Pons (tissue), 1 donor: ENCODE measurements at regions not wholly inside any gene's neighbourhood (a gene's known extent, or its start where the extent isn't known, plus 50 kb on each side); places are given as distances from the start of the nearest gene placed in this dataset.
A peak's percentile ranks its signal among the peaks of the same experiment; 100 is the strongest.

Source experiments
- DNase-seq: peaks from one replicate; pipeline ENCODE4 v3.0.0-alpha.2; 2016; ENCODE audit warnings: low spot score

DNA sequence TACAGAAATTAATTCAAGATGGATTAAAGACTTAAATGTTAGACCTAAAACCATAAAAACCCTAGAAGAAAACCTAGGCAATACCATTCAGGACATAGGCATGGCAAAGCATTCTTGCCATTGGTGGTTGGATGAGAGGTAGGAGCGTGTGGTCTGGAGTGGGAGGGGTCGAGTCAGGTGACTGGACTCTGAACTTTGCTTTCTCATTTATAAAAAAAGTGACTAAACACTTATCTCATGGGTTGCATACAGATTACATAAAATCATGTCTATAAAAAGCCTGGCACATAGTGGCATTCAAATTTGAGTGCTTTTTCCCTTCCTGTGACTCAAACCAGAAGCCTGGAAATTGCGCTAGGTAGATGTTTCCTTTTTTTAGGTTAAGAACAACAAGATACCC lies 159.7 kb upstream of the SHISA6 start:
- no peak for DNase-seq

DNA sequence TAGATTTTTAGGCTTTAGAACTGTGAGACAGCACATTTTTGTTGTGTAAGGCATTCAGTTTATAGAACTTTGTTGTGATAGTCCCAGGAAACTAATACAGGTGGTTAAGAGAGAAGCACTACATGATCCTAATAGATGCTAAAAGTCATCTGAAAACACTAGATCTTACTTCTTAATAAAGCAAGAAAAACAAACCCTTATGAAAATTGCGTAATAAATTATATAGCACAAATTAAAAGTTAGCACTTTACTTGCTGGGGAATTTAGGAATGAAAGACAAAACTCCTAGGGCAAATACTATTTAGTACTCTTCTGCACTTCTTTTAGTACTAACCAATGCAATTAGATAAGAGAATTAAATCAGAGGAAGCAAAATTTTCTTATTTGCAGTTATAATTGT lies 163.3 kb upstream of the SHISA6 start:
- DNase-seq = no peak

DNA sequence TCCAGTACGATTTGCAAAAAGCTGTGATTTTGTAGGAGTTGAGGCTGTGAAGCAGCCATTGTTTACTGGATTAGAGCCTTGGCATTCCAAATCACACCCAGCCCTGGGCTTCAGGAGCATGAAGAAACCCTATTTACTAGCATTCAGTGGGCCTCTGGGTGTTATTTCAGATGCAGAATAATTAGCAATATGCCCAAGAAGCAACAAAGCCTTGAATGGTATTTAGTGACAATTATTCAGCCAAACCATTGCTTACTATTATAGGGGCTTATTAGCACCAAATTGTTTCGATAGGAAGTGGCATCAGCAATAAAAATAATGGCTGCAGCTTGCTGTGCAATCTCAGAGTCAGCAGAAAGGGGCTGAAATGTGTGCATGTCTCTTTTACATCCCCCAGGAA lies 166.6 kb upstream of the SHISA6 start:
- no peak for DNase-seq

- no peak for DNase-seq
Measured at GRCh38 chr17:11056926-11057325, 184.1 kb upstream of the SHISA6 start.

- no peak for DNase-seq
Measured at GRCh38 chr17:11053846-11054245, 187.2 kb upstream of the SHISA6 start.

DNA sequence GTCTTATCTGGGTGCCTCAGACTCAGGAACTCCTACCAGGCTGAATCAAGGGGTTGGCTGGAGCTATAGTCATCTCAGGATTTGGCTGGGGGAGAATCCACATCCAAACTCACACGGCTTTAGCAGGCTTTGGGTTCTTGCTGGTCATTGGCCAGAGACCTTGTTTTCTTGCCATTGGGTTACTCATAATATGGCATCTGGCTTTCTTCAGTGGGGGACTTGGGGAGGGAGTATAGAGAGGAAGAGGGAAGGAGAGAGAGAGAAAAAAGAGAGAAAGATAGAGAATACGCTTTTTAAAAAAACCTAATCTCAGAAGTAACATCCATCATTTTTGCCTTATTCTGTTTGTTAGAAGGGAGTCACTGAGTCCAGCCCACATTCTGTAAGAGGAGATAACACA lies 191.5 kb upstream of the SHISA6 start:
- DNase-seq = no peak

DNA sequence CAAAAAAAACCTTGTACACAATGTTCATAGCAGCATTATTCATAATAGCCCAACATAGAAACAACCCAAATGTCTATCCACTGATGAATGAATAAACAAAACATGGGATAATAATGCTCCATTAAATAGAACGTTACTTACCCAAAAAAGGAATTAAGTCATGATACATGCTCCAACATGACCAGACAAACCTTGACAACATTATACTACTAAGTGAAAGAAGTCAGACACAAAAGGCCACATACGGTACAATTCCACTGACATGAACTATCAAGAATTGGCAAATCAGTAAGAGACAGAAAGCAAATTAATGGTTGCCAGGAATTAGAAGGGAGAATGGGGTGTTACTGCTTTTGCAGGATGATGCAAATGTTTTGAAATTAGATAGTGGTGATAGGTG lies 193.8 kb upstream of the SHISA6 start:
- no peak for DNase-seq

DNA sequence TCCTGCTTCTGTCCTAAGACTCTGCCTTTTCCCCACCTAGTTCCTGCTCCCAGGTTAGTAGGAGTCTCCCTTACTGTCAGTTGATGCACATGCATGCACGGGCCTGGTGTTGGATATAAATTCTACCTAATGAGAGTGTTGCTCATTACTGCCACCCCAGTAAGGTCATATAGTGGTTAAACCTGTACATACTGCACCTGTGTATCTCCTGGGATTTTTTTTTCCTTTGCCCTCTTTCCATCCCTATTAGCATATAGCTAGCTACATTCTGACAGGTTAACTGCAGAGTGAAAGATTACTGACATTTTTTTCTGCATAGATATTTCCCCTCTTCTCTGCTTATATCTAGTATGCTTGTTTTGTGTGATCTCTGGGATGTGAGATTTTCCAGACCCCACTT lies 201.5 kb upstream of the PIRT start:
- DNase-seq = no peak

DNA sequence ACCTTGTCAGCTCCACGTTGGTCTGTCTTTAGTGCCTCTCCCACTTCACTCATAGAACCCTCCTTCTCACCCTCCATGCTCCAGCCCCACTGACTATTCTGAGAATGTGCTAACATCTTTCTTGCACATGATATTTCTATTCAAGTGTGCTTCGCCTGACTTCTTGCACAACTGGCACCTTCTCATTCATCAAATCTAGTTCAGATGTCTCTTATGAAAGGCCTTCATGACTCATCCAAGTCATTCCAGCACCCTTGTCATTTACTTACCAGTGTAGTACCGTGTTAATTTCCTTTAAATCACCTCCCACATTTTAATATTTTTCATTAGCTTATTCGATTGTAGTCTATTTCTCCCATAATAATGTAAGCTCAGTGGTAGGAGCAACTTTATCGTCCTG lies 197.8 kb upstream of the PIRT start:
- no peak for DNase-seq

DNA sequence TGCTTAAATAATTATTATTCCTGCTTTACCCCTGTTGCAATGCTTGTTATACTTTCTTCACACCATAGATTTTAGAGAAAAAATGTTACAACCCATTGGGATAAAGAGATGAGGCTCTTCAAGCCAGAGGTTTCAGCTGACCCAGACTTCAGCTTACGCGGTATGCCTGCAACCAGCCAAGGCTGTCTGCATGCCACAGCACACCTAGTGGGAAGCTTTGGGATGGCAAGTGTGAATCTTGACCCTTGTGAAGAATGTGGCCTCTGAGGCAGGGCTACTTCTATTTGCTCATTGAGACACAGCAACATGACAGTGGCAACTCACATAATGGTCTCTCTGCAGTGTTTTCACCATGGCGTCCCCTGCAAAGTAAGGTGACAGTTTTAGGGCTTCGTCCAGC lies 193.9 kb upstream of the PIRT start:
- no peak for DNase-seq

- DNase-seq = no peak
Measured at GRCh38 chr17:11029791-11030190, 191.9 kb upstream of the PIRT start.

- no peak for DNase-seq
Measured at GRCh38 chr17:11028349-11028748, 190.5 kb upstream of the PIRT start.

- DNase-seq = no peak
Measured at GRCh38 chr17:11026903-11027302, 189.0 kb upstream of the PIRT start.

DNA sequence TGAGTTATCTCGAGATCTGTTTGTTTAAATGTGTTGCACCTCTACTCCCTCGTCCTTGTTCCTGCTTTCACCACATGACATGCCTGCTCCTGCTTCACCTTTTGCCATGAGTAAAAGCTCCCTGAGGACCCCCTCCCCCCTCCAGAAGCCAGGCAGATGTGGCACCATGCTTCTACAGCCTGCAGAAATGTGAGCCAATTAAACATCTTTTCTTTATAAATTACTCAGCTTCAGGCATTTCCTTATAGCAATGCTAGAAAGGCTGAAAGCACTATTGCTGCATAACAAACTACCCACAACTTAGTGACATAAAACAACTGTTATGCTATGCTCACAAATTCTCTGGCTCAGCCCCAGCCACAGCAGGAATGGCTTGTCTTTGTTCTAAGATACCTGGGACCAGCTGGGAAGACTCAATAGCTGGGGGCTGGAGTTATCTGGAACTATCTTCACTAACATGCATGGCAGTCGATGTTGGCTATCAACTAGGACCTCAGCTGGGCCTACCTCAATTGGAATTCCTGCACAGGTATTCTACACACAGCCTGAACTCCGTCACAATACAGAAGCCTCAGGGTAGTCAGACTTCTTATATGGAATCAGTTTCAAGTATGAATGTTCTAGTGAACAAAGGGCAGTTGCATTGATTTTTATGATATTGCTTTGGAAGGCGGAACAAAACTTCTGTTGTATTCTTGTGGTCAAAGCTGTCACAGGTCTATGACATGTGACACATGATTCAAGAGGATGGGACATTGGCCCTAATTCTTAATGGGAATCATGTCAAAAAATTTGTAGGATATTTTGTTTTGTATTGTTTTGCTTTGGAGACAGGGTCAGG lies 186.0 kb upstream of the PIRT start:
- no peak for DNase-seq

DNA sequence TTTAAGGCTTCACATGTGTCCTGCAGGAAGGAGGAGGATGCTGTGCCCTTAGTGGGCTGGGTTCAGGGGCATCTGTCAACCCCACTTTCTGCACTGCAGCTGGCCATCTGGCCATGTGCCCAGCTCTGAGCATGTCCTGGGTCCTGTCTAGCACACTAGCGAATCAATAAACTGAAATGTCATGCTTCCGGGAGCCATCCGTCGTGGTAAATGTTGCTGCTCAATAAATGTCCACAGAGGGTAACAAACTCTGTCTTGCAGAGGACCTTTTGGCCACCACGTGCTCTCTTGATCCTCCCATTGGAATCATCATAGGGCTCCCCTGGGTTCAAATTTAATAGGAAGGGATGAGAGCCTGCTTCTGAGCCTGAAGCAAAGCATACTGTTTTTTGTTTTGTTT lies 168.6 kb upstream of the PIRT start:
- no peak for DNase-seq

GRCh38 chr17:11005940-11006339 lies 168.1 kb upstream of the PIRT start:
- DNase-seq = no peak

- DNase-seq = peak; percentile 17
Measured at GRCh38 chr17:11002417-11002816, 164.5 kb upstream of the PIRT start.

- DNase-seq = no peak
Measured at GRCh38 chr17:11001651-11002050, 163.8 kb upstream of the PIRT start.

- DNase-seq = no peak
Measured at GRCh38 chr17:10999484-10999883, 161.6 kb upstream of the PIRT start.

DNA sequence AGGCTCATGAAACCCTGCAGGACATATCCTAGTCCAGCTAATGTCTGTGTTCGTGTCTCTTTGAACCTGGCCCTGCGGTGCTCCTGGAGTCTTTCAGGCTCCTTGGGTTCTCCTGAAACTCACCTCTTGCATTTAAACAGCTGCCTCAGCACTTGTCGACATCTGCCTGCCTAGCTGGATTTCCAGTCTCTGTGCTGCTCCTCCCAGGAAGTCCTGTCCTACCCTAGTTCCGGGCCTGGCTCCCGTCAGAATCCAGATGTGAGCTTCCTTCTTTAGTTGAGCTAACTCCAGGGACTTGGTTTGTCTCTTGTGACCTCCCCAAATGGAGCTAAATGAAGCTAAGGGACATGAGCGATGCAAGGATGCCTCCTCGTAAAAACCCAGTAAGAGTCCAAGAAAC lies 155.2 kb upstream of the PIRT start:
- no peak for DNase-seq

- no peak for DNase-seq
Measured at GRCh38 chr17:10992106-10992880, 154.4 kb upstream of the PIRT start.

GRCh38 chr17:10987786-10988185 lies 149.9 kb upstream of the PIRT start:
- no peak for DNase-seq

GRCh38 chr17:10984220-10984619 lies 146.3 kb upstream of the PIRT start:
- DNase-seq = no peak

DNA sequence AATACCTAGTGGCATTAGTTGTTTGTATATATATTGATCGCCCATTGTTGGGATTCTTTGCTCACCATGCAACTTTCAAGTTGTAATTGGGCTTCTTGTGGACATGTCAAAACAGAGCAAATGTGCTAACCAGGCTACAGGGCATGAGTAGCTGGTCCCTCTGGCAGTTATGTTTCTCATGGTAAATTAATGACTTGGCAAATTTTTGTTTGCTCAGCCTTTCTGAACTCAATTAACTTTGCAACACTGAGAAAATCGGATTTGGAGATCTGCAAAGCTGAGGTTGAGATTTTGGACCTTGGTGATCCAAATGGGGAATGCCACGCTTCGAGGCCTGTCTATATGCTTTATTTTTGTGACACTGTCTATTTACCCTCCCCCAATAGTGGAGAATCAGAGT lies 138.5 kb upstream of the PIRT start:
- DNase-seq = no peak
